Stimulated activated memory B cell treated with anti-CD40 and anti-IgM and Interleukin-4, amounts not matched to agents 10 μg/mL and 1 μg/mL and 100 μg/mL, for 72 hours (primary cell): ENCODE measurements at regions not wholly inside any gene's neighbourhood (a gene's known extent, or its start where the extent isn't known, plus 50 kb on each side); places are given as distances from the start of the nearest gene placed in this dataset.

ENCODE experiments used
- ATAC-seq: fragments of 150-1000 bp; cut with Tn5 transposase; 2 replicates; pipeline ENCODE4 v1.10.0; 2021
- H3K27ac Mint-ChIP-seq: one replicate; pipeline ENCODE4 v1.8.0; 2022; ENCODE audit warnings: mild to moderate bottlenecking, mixed read lengths
- H3K27me3 Mint-ChIP-seq: one replicate; pipeline ENCODE4 v1.8.0; 2022; ENCODE audit warnings: mixed read lengths
- H3K36me3 Mint-ChIP-seq: one replicate; pipeline ENCODE4 v1.8.0; 2022; ENCODE audit warnings: mixed read lengths
- H3K4me1 Mint-ChIP-seq: one replicate; pipeline ENCODE4 v1.8.0; 2022; ENCODE audit warnings: mixed read lengths
- H3K4me3 Mint-ChIP-seq: one replicate; pipeline ENCODE4 v1.8.0; 2022; ENCODE audit warnings: mild to moderate bottlenecking, moderate library complexity, mixed read lengths
- H3K9me3 Mint-ChIP-seq: one replicate; pipeline ENCODE4 v1.8.0; 2022; ENCODE audit warnings: mixed read lengths

GRCh38 chr5:73395256-73395655 lies 53.3 kb downstream of the FOXD1 start:
- Mint-ChIP-seq H3K4me1 (no peaks in the 10 kb centered on the region), H3K27ac (no peak overlapping the region), H3K27me3 (no peaks in the 10 kb centered on the region), H3K36me3 (no peaks in the 10 kb centered on the region), H3K9me3 (no peaks in the 10 kb centered on the region), H3K4me3 (no peak overlapping the region)
- ATAC-seq, result no peak

- Mint-ChIP-seq H3K4me1 (no peaks in the 10 kb centered on the region), H3K4me3 (no peak overlapping the region), H3K36me3 (no peaks in the 10 kb centered on the region), H3K27me3 (no peaks in the 10 kb centered on the region), H3K9me3 (no peaks in the 10 kb centered on the region), H3K27ac (no peak overlapping the region)
- no peak for ATAC-seq
Observed at GRCh38 chr5:73394610-73395009, 54.0 kb downstream of the FOXD1 start.

- H3K4me1 Mint-ChIP-seq, result no peaks in the 10 kb centered on the region
- H3K4me3 Mint-ChIP-seq, result no peak overlapping the region
- H3K27ac Mint-ChIP-seq, result no peak overlapping the region
- H3K27me3 Mint-ChIP-seq, result no peaks in the 10 kb centered on the region
- H3K9me3 Mint-ChIP-seq, result no peaks in the 10 kb centered on the region
- ATAC-seq, result no peak
- H3K36me3 Mint-ChIP-seq, result no peaks in the 10 kb centered on the region
Observed at GRCh38 chr5:73393611-73394489, 54.7 kb downstream of the FOXD1 start.

GRCh38 chr5:73392775-73393174 lies 55.8 kb downstream of the FOXD1 start:
- Mint-ChIP-seq H3K36me3 (no peaks in the 10 kb centered on the region), H3K27ac (no peak overlapping the region), H3K4me3 (no peak overlapping the region), H3K4me1 (peaks cover 5% of the 10 kb centered on the region), H3K9me3 (no peaks in the 10 kb centered on the region), H3K27me3 (no peaks in the 10 kb centered on the region)
- no peak for ATAC-seq

GRCh38 chr5:73391441-73391881 lies 57.1 kb downstream of the FOXD1 start:
- no peak for ATAC-seq
- H3K4me3 Mint-ChIP-seq, result no peak overlapping the region
- peaks cover 7% of the 10 kb centered on the region for H3K4me1 Mint-ChIP-seq
- H3K27me3 Mint-ChIP-seq, result no peaks in the 10 kb centered on the region
- H3K36me3 Mint-ChIP-seq, result no peaks in the 10 kb centered on the region
- no peaks in the 10 kb centered on the region for H3K9me3 Mint-ChIP-seq
- no peak overlapping the region for H3K27ac Mint-ChIP-seq

- peaks cover 7% of the 10 kb centered on the region for H3K4me1 Mint-ChIP-seq
- H3K36me3 Mint-ChIP-seq, result no peaks in the 10 kb centered on the region
- H3K9me3 Mint-ChIP-seq, result no peaks in the 10 kb centered on the region
- no peak overlapping the region for H3K27ac Mint-ChIP-seq
- ATAC-seq, result no peak
- H3K4me3 Mint-ChIP-seq, result no peak overlapping the region
- no peaks in the 10 kb centered on the region for H3K27me3 Mint-ChIP-seq
Observed at GRCh38 chr5:73390972-73391371, 57.6 kb downstream of the FOXD1 start.

GRCh38 chr5:73388740-73389139 lies 59.8 kb downstream of the FOXD1 start:
- no peak for ATAC-seq
- Mint-ChIP-seq H3K36me3 (peaks cover 14% of the 10 kb centered on the region), H3K4me1 (peaks cover 7% of the 10 kb centered on the region), H3K27me3 (peaks cover 16% of the 10 kb centered on the region), H3K4me3 (no peak overlapping the region), H3K27ac (no peak overlapping the region), H3K9me3 (peaks cover 12% of the 10 kb centered on the region)

GRCh38 chr5:73388306-73388684 lies 60.3 kb downstream of the FOXD1 start:
- Mint-ChIP-seq H3K4me3 (no peak overlapping the region), H3K9me3 (peaks cover 12% of the 10 kb centered on the region), H3K27ac (no peak overlapping the region), H3K36me3 (peaks cover 14% of the 10 kb centered on the region), H3K4me1 (peaks cover 7% of the 10 kb centered on the region), H3K27me3 (peaks cover 21% of the 10 kb centered on the region)
- ATAC-seq, result no peak

- Mint-ChIP-seq H3K4me1 (peaks cover 7% of the 10 kb centered on the region), H3K36me3 (peaks cover 14% of the 10 kb centered on the region), H3K9me3 (peaks cover 12% of the 10 kb centered on the region), H3K27ac (no peak overlapping the region), H3K27me3 (peaks cover 24% of the 10 kb centered on the region), H3K4me3 (no peak overlapping the region)
- ATAC-seq, result peak; percentile 81
Observed at GRCh38 chr5:73387601-73388305, 60.8 kb downstream of the FOXD1 start.

- no peak for ATAC-seq
- no peak overlapping the region for H3K4me3 Mint-ChIP-seq
- no peak overlapping the region for H3K27ac Mint-ChIP-seq
- H3K9me3 Mint-ChIP-seq, result peaks cover 12% of the 10 kb centered on the region
- peaks cover 24% of the 10 kb centered on the region for H3K27me3 Mint-ChIP-seq
- peaks cover 7% of the 10 kb centered on the region for H3K4me1 Mint-ChIP-seq
- H3K36me3 Mint-ChIP-seq, result peaks cover 14% of the 10 kb centered on the region
Observed at GRCh38 chr5:73387149-73387591, 61.4 kb downstream of the FOXD1 start.

- Mint-ChIP-seq H3K36me3 (peaks cover 14% of the 10 kb centered on the region), H3K9me3 (peaks cover 12% of the 10 kb centered on the region), H3K27ac (no peak overlapping the region), H3K27me3 (peaks cover 42% of the 10 kb centered on the region), H3K4me3 (no peak overlapping the region), H3K4me1 (peaks cover 15% of the 10 kb centered on the region)
- ATAC-seq, result no peak
Observed at GRCh38 chr5:73384861-73385260, 63.7 kb downstream of the FOXD1 start.

GRCh38 chr5:73382401-73382740 lies 66.2 kb downstream of the FOXD1 start:
- no peak overlapping the region for H3K27ac Mint-ChIP-seq
- ATAC-seq, result no peak
- H3K4me3 Mint-ChIP-seq, result no peak overlapping the region
- peaks cover 9% of the 10 kb centered on the region for H3K4me1 Mint-ChIP-seq
- peaks cover 12% of the 10 kb centered on the region for H3K9me3 Mint-ChIP-seq
- peaks cover 14% of the 10 kb centered on the region for H3K36me3 Mint-ChIP-seq
- peaks cover 62% of the 10 kb centered on the region for H3K27me3 Mint-ChIP-seq

GRCh38 chr5:73381590-73382400 lies 66.8 kb downstream of the FOXD1 start:
- Mint-ChIP-seq H3K4me3 (peak overlapping the region; percentile 50), H3K27ac (no peak overlapping the region), H3K36me3 (peaks cover 14% of the 10 kb centered on the region), H3K4me1 (peaks cover 9% of the 10 kb centered on the region), H3K9me3 (peaks cover 12% of the 10 kb centered on the region), H3K27me3 (peaks cover 67% of the 10 kb centered on the region)
- no peak for ATAC-seq

- H3K27me3 Mint-ChIP-seq, result peaks cover 70% of the 10 kb centered on the region
Observed at GRCh38 chr5:73380710-73381589, 67.6 kb downstream of the FOXD1 start.

More at GRCh38 chr5:73380710-73381589, 67.6 kb downstream of the FOXD1 start:
- no peak overlapping the region for H3K27ac Mint-ChIP-seq
- peaks cover 12% of the 10 kb centered on the region for H3K9me3 Mint-ChIP-seq
- peaks cover 9% of the 10 kb centered on the region for H3K4me1 Mint-ChIP-seq
- ATAC-seq, result no peak
- peaks cover 14% of the 10 kb centered on the region for H3K36me3 Mint-ChIP-seq
- peak overlapping the region; percentile 50 for H3K4me3 Mint-ChIP-seq
